ENCODE measurements at regions not wholly inside any gene's neighbourhood (a gene's known extent, or its start where the extent isn't known, plus 50 kb on each side); places are given as distances from the start of the nearest gene placed in this dataset.
"Not testable (repeated sequence)": the region's sequence is repeated elsewhere in the genome, so short reads cannot be mapped to it uniquely, and the experiment has no call there.

DNA sequence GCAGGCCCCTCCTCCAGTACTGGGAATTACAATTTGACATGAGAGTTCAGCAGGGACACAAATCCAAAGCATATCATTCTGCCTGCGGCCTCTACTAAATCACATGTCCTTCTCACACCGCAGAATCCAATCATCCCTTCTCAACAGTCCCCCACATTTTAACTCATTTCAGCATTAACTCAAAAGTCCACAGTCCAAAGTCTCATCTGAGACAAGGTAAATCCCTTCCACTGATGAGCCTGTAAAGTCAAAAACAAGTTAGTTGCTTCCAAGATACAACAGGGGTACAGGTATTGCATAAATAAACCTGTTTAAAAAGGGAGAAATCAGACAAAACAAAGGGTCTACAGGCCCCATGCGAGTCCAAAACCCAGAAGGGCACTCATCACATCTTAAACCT lies 64.0 kb downstream of the EBNA1BP2 start:
- H3K4me3 ChIP-seq (ENCODE audit: low read depth, low read length), result no peak overlapping the region
- no peak for DNase-seq (ENCODE audit: low read depth)
- TF ChIP-seq, protein P1, sequence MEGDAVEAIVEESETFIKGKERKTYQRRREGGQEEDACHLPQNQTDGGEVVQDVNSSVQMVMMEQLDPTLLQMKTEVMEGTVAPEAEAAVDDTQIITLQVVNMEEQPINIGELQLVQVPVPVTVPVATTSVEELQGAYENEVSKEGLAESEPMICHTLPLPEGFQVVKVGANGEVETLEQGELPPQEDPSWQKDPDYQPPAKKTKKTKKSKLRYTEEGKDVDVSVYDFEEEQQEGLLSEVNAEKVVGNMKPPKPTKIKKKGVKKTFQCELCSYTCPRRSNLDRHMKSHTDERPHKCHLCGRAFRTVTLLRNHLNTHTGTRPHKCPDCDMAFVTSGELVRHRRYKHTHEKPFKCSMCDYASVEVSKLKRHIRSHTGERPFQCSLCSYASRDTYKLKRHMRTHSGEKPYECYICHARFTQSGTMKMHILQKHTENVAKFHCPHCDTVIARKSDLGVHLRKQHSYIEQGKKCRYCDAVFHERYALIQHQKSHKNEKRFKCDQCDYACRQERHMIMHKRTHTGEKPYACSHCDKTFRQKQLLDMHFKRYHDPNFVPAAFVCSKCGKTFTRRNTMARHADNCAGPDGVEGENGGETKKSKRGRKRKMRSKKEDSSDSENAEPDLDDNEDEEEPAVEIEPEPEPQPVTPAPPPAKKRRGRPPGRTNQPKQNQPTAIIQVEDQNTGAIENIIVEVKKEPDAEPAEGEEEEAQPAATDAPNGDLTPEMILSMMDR (IDR thresholded peaks at IDR 0.05; ENCODE audit: low read depth, low read length), result no peak
- TF ChIP-seq, protein P2, sequence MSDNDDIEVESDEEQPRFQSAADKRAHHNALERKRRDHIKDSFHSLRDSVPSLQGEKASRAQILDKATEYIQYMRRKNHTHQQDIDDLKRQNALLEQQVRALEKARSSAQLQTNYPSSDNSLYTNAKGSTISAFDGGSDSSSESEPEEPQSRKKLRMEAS (IDR thresholded peaks at IDR 0.05; ENCODE audit: low read depth, low read length), result no peak
- no peak for TF ChIP-seq MYC (IDR thresholded peaks at IDR 0.05; ENCODE audit: low read depth, low read length)
- TF ChIP-seq POLR2A (IDR thresholded peaks at IDR 0.05; ENCODE audit: extremely low read depth, insufficient read length), result no peak

DNA sequence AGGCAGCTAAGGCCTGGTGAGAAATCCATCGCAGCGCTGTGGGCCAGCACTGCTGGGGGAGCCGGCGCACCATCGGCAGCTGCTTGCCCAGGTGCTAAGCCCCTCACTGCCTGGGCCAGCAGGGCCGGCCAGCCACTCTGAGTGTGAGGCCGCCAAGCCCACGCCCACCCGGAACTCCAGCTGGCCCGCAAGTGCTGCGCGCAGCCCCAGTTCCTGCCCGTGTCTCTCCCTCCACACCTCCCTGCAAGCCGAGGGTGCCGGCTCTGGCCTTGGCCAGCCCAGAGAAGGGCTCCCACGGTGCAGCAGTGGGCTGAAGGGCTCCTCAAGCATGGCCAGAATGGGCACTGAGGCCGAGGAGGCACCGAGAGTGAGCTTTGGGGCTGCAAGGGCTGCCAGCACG lies 64.4 kb downstream of the EBNA1BP2 start:
- H3K4me3 ChIP-seq (ENCODE audit: low read depth, low read length), result no peak overlapping the region
- TF ChIP-seq, protein P2 (IDR thresholded peaks at IDR 0.05; ENCODE audit: low read depth, low read length), result no peak
- DNase-seq (ENCODE audit: low read depth), result no peak

DNA sequence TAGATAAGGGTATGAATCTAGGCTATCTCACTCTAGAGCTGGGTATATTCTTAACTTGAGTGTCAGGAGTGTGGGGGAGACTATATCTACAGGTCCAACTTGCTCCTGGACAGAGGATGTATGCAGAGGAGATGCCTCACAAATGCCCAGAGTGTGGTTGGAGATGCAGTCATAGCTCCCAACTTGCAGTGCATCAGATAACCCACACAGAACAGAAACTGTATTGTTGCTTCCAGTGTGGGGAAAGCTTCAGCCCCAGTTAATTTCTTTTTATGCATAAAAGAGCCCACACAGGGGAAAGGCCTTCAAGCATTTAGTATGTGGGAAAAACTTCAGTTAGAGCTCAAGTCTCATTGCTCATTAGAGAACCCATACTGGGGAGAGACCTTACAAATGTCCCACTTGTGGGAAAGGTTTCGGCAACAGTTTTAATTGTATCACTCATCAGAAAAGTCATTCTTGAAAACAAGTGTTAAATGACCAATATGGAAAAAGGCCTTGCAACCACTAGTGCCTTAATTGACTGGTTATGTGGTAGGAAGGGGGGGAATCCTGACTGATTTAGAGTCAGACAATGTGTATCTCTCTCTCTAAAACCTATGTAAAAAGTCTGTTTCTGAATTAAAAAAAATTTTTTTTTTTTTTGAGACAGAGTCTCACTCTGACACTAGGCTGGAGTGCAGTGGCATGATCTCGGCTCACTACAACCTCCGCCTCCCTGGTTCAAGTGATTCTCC lies 67.9 kb downstream of the EBNA1BP2 start:
- TF ChIP-seq, protein P1 (IDR thresholded peaks at IDR 0.05; ENCODE audit: low read depth, low read length), result no peak
- no peak for TF ChIP-seq POLR2A (IDR thresholded peaks at IDR 0.05; ENCODE audit: extremely low read depth, insufficient read length)
- TF ChIP-seq MYC (IDR thresholded peaks at IDR 0.05; ENCODE audit: low read depth, low read length), result no peak
- TF ChIP-seq, protein P2 (IDR thresholded peaks at IDR 0.05; ENCODE audit: low read depth, low read length), result no peak
- no peak for DNase-seq (ENCODE audit: low read depth)

DNA sequence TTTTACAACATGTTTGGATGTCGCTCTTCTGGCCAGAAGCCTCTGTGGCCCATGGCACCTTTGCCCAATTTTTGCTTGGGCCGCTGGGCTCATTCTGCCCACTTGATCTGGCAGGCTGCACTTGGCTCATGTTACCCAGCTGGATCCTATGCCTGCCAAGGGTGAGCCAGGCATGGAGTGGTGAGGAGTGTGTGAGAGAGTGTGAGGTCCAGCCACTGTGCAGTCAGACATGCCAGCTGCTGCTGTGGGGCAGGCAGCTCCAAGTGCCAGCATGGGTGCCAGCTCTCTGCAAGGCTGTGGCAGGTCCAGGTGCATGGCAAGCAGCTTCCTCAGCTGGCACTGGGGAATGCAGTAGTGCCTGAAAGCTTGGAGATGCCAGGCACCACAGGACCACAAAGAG lies 71.0 kb downstream of the EBNA1BP2 start:
- no peak for DNase-seq (ENCODE audit: low read depth)
- H3K4me3 ChIP-seq (ENCODE audit: low read depth, low read length), result no peak overlapping the region
- TF ChIP-seq, protein P2 (IDR thresholded peaks at IDR 0.05; ENCODE audit: low read depth, low read length), result no peak
- TF ChIP-seq POLR2A (IDR thresholded peaks at IDR 0.05; ENCODE audit: extremely low read depth, insufficient read length), result no peak

More for the DNA sequence above, 67.9 kb downstream of the EBNA1BP2 start:
- H3K4me3 ChIP-seq (ENCODE audit: low read depth, low read length), result no peak overlapping the region

DNA sequence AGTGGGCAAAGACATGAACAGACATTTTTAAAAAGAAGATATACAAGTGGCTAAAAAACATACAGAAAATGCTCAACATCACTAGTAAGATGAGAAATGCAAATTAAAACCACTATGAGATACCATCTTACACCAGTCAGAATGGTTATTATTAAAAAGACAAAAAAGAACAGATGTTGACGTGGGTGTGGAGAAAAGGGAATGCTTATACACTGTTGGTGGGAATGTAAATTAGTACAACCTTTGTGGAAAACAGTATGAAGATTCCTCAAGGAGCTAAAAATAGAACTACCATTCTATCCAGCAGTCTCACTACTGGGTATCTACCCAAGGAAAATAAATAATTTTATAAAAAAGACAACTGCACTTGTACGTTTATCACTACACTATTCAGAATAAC lies 73.9 kb downstream of the EBNA1BP2 start:
- H3K4me3 ChIP-seq (ENCODE audit: low read depth, low read length), result no peak overlapping the region
- TF ChIP-seq, protein P2 (IDR thresholded peaks at IDR 0.05; ENCODE audit: low read depth, low read length), result no peak
- TF ChIP-seq POLR2A (IDR thresholded peaks at IDR 0.05; ENCODE audit: extremely low read depth, insufficient read length) (no peak), MYC (IDR thresholded peaks at IDR 0.05; ENCODE audit: low read depth, low read length) (no peak)
- TF ChIP-seq, protein P1 (IDR thresholded peaks at IDR 0.05; ENCODE audit: low read depth, low read length), result no peak
- DNase-seq (ENCODE audit: low read depth), result no peak

DNA sequence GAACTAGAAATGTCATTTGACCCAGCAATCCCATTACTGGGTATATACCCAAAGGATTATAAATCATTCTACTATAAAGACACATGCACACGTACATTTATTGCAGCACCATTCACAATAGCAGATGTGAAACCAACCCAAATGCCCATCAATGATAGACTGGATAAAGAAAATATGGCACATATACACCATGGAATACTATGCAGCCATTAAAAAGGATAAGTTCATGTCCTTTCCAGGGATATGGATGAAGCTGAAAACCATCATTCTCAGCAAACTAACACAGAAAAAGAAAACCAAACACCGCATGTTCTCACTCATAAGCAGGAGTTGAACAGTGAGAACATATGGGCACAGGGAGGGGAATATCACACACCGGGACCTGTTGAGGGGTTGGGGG lies 75.6 kb downstream of the EBNA1BP2 start:
- not testable (repeated sequence) for DNase-seq (ENCODE audit: low read depth); H3K4me3 ChIP-seq (ENCODE audit: low read depth, low read length)

DNA sequence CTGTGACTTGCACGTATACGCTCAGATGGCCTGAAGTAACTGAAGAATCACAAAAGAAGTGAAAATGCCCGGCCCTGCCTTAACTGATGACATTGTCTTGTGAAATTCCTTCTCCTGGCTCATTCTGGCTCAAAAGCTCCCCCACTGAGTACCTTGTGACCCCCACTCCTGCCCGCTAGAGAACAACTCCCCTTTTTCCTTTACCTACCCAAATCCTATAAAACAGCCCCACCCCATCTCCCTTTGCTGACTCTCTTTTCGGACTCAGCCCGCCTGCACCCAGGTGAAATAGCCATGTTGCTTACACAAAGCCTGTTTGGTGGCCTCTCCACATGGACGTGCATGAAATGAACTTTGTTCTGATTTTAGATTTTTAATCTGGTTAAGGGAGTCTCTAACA lies 81.3 kb downstream of the EBNA1BP2 start:
- not testable (repeated sequence) for H3K4me3 ChIP-seq (ENCODE audit: low read depth, low read length)

DNA sequence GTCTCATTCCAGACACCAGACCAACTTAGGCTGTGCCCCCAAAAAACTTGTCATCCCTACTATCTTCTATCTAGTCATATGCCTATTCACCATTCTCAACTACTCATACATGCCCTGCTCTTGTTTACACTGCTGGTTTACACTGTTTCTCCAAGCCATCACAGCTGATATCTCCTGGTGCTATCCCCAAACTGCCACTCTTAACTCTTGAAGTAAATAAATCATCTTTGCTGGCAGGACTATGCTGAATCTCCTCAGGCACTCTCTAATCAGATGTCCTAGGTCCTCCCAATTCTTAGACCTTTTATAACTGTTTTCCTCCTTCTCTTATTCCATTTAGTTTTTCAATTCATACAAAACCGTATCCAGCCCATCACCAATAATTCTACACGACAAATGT lies 81.9 kb downstream of the EBNA1BP2 start:
- not testable (repeated sequence) for H3K4me3 ChIP-seq (ENCODE audit: low read depth, low read length); DNase-seq (ENCODE audit: low read depth)

More for the DNA sequence above, 81.3 kb downstream of the EBNA1BP2 start:
- not testable (repeated sequence) for DNase-seq (ENCODE audit: low read depth)

Measured in NB4 (cell line).